Kidney capillary endothelial cell (primary cell): ENCODE measurements at regions not wholly inside any gene's neighbourhood (a gene's known extent, or its start where the extent isn't known, plus 50 kb on each side); places are given as distances from the start of the nearest gene placed in this dataset.
"Not testable (repeated sequence)": the region's sequence is repeated elsewhere in the genome, so short reads cannot be mapped to it uniquely, and the experiment has no call there.

Experiments used
- DNase-seq: peaks from one replicate; pipeline ENCODE4 v3.0.0-alpha.2; 2018; ENCODE audit warnings: low spot score

DNA sequence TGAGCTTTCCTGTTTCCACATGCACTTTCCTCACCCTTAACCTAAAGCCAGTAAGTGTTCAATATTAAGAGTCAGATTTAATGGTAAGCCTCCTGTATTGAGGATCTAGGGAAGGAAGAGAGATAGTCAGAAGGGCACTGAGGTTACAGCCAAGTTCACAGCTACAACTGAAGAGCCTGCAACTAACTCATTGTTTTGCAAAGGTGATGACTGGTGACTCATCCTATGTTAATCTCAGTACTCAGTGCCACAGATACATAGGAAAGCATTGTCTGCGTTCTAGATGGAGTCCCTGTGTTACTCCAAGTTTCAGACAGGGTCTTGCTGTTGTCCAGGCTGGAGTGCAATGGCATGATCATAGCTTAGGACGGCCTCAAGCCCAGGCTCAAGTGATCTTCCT is 157.0 kb upstream of the RBM19 start:
- DNase-seq, result no peak

DNA sequence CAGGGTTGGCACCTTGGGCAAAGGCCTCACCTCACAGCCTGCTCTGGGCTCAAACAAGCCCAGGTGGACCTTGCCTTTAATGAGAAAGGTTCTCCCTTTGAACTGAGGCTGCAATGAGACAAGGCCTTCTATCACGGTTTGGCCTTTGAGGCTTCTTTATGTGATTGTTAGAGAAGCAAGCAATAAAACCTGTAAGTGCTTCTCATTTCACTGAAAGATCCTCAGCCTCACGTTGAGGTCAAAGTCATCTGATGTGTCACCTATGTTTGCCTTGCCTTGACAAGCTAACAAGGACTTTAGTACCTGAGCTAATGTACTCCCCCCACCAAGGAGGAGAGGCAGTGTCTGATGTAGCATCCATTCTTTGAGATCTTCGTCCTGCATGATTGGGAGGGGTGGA is 155.9 kb upstream of the RBM19 start:
- DNase-seq, result no peak

DNA sequence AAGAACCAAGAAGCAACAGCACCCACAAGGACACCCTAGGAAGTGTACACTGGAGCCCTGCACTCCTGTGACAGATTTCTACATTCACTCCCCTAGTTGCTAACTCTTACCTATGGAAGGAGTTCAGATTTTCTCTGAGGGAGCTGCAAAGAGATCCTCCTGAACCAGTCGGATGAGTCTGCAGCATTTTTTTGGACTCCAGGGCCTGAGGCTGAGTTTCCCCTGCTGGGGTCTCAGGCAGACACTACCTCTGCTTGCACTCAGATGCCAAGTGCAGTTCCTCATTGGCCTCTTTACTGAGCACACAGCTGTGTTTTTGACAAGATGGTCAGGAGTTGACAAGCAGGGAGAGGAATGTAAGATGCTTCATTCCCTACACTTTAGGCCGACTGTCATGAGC is 153.2 kb upstream of the RBM19 start:
- DNase-seq, result no peak

- DNase-seq, result no peak
Observed at GRCh38 chr12:114096461-114096860, 130.3 kb upstream of the RBM19 start.

DNA sequence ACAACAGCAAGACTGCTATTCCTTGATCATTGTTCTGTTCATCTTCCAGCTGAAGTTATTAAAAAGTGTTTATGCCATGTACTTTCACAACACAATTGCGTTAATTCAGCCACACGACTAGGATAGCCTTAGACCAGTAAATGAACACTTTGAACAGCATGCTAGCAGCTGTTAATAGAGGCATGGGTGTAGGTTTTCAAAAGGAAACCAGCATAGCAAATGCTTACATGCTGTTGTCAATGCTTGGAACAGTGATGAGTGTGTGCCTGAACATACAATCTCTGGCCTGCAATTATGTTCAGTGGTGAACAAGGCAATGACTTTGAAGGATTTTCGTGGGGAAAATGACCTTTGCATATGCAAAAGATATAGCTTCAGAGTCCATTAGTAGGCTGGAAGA is 127.4 kb upstream of the RBM19 start:
- no peak for DNase-seq

DNA sequence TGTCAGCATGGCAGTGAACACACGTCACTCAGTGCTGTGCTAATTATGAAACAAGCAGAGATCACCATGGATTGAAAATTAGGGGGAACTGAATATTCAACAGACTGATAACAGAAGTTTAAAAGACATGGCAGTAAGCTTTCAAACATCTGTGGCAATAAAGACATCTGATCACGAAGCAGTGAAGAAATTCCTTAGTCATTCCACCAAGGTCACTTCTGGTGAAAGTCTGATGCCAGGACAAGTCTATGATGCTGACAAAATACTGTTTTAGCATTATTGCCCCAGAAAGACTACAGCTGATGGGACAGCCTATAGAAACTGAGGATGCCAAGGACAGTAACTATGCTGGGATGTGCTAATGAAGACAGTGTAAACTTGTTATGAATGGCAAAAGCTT is 126.9 kb upstream of the RBM19 start:
- DNase-seq, result no peak

DNA sequence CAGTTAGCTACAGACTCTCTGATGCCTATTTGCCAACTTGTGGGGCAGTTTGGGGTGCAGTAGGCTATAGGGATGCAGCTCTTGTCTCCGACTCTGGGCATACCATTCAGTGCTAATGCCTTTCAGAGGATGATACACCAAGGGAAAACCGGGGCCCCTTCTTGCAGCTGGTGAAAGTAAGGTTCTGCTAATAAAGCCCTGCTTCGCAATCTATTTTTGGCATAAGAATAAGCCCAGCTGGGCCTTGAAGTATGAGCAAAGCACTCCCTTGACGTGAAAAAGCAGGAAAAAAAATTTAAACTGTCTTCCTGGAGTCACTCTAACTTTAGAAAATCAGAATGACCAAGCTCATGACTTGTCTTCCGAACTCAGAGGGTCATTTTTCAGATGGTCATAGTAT is 124.1 kb upstream of the RBM19 start:
- no peak for DNase-seq

GRCh38 chr12:114073076-114073475 is 107.0 kb upstream of the RBM19 start:
- DNase-seq, result no peak

GRCh38 chr12:114069507-114069906 is 103.4 kb upstream of the RBM19 start:
- DNase-seq, result no peak

DNA sequence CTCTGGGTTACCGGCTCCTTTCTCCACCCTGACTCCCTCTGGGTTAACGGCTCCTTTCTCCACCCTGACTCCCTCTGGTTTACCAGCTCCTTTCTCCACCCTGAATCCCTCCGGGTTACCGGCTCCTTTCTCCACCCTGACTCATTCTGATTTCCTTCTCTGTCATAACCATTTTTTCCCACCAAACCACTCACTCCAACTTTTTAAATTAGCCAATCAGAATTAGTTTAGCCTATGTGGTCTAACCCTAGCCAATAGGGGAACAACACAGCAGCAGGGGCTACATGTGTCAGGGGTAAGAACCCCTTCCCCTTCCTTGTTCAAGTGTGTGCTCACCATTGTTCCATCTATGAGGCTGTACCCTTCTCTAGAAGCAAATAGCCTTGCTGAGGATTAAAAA is 98.4 kb upstream of the RBM19 start:
- DNase-seq, result no peak

DNA sequence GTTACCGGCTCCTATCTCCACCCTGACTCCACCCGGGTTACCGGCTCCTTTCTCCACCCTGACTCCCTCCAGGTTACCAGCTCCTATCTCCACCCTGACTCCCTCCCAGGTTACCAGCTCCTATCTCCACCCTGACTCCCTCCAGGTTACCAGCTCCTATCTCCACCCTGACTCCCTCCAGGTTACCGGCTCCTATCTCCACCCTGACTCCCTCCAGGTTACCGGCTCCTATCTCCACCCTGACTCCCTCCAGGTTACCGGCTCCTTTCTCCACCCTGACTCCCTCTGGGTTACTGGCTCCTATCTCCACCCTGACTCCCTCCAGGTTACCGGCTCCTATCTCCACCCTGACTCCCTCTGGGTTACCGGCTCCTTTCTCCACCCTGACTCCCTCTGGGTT is 97.9 kb upstream of the RBM19 start:
- DNase-seq, result not testable (repeated sequence)

- DNase-seq, result no peak
Observed at GRCh38 chr12:114063435-114063834, 97.3 kb upstream of the RBM19 start.

- DNase-seq, result not testable (repeated sequence)
Observed at GRCh38 chr12:114056351-114056750, 90.2 kb upstream of the RBM19 start.

- no peak for DNase-seq
Observed at GRCh38 chr12:114054982-114055381, 88.9 kb upstream of the RBM19 start.

DNA sequence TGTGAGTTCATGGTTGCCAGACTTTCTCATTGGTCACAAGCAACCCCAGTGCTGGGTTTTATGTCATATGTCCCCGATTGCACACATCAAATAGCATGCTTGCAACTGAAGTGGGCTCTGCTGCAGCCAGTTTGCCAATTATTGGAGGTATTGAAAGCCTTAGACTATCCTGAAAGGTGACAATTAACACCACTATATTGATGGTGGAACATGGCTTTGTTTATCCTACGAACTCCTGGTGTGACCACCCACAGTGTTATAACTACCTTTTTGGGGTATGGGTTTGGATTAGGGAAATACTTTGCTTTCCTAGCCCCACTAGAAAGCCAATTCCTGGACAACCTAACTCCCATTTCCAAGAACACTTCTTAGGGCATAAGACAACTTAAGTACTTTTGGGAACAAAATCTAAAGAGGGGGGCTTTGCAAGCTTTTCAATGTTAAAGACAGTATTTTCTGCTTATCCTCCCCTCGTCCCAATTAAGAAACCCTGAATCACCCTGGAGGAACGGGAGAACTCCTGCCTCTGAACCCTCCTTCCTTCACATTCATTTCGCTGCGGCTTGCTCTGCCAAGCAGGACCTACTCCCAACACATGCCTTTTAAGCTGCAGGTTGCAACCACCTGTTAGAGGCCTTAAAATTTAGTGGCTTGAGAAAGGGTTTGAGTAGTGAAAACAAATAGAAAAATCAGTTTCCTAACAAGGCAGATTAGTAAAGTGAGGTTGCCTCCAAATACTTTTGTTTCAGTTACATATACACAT is 80.3 kb upstream of the RBM19 start:
- no peak for DNase-seq

- no peak for DNase-seq
Observed at GRCh38 chr12:114045349-114045748, 79.2 kb upstream of the RBM19 start.

GRCh38 chr12:114041590-114041989 is 75.5 kb upstream of the RBM19 start:
- no peak for DNase-seq

DNA sequence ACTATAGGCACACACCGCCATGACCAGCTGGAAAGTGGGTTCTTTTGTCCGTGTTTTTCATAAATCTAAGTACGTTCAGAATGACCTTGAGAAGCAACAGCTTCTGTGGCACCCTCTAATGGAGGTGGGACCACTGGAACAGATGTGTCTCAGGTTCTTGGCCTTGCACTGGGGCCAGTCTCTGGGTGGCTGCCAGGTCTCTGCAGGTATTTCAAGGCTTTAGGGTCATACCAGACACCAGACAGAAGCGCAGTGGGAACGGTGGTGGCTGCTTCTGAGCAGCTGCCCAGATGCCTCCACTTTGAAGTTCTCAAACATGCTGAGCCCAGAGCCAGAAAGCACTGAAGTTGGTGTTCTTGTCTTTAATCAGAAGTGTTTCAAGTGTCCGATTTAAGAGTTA is 75.0 kb upstream of the RBM19 start:
- no peak for DNase-seq

DNA sequence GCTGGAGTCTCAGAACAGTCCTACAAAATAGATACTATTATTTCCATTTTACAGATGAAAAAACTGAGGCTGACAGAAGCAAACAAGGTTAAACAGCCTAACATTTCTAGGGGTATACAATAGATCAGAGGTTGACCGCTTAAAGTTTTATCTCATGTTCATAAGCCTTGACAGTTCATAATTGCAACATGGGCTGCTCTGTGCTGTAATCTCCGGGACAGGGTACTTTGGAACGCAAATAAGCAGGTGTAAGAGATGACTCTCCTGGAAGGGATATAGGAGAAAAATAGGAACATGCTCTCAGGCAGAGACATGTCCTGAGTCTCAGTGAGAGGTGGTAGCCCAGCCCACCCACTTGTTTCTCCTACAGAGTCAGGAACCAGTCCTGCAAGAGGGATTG is 72.8 kb upstream of the RBM19 start:
- DNase-seq, result no peak

DNA sequence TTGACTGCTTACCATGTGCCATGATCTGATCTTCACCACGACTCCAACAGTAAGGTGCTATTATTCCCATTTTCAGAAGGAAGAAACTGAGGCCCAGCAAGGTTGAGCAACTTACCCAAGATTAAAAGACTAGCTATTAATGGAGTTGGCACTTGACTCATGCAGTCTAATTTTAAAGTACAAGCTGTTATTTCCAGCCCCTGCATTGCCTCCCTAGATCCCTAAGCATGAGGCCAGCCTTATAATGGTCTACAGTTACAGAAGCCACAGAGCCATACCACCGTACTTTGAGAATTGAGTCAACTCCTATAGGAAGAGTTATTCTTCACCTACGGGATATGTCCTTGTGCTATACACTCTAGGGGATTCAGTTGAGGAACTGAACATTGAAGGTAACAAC is 66.7 kb upstream of the RBM19 start:
- no peak for DNase-seq

GRCh38 chr12:114030451-114030850 is 64.3 kb upstream of the RBM19 start:
- no peak for DNase-seq

DNA sequence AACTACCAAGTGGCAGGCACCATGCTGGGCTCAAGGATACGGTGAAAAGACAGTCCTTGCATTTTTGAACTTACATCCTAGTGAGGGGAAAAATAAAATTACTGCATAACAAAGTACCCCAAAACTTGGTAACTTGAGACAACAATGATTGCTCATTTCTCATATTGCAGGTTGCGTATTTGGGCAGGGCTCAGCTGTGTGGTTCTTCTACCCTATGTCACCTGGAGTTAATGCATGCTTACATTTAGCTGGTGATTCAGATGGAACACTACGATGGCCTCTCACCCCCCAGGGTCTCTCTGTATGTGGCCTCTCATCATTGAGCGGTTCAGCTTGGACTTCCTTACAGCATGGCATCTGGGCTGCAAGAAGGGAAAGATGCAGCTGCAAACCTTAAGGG is 60.7 kb upstream of the RBM19 start:
- DNase-seq, result no peak

DNA sequence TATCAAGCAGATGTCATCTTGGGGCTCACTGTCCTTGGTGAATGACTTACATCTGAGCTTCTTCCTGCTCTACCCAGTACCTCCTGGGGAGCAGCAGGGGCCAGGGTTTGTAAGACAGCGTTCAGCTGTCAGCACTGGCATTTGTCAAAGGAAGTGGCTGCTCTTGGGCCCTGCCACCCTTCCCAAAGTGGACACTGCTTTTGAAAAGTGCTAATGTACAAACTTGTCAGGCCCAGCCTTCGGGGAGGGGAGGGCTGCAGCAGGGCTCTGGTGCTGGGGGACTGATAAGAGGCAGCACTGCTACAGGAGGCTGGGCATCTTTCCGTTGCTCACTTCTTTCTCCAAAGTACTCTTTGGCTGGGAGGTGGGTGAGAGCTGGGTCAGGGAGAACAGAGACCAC is 59.8 kb upstream of the RBM19 start:
- no peak for DNase-seq

GRCh38 chr12:114022081-114022480 is 56.0 kb upstream of the RBM19 start:
- DNase-seq, result not testable (repeated sequence)

- no peak for DNase-seq
Observed at GRCh38 chr12:114018669-114019068, 52.5 kb upstream of the RBM19 start.
